Urinary bladder (tissue), 3 donors: ENCODE measurements at regions not wholly inside any gene's neighbourhood (a gene's known extent, or its start where the extent isn't known, plus 50 kb on each side); places are given as distances from the start of the nearest gene placed in this dataset.

Experiments used
- DNase-seq: peaks from one replicate; pipeline ENCODE4 v3.0.0-alpha.2; 2015; ENCODE audit errors: extremely low spot score
- H3K27ac ChIP-seq: one replicate; pipeline ENCODE4 v1.5.1; 2013; ENCODE audit warnings: low read depth, mild to moderate bottlenecking, moderate library complexity
- H3K36me3 ChIP-seq: one replicate; pipeline ENCODE4 v1.6.1; 2013; ENCODE audit warnings: mild to moderate bottlenecking, moderate library complexity; ENCODE audit not compliant: insufficient read depth
- H3K4me1 ChIP-seq: one replicate; pipeline ENCODE4 v1.6.1; 2013; ENCODE audit warnings: mild to moderate bottlenecking, moderate library complexity; ENCODE audit not compliant: insufficient read depth
- H3K4me3 ChIP-seq: one replicate; pipeline ENCODE4 v1.5.1; 2013; ENCODE audit warnings: low read depth, low read length
- WGBS: extraction: QIAGEN DNeasy Blood & Tissue Kit; methylation state at CpG from one replicate; pipeline ENCODE4 v1.1.7; 2013; 5-methylcytosine and 5-hydroxymethylcytosine counted together
- donor health status: healthy with polysubstance abuse.
- donor health status: healthy.

DNA sequence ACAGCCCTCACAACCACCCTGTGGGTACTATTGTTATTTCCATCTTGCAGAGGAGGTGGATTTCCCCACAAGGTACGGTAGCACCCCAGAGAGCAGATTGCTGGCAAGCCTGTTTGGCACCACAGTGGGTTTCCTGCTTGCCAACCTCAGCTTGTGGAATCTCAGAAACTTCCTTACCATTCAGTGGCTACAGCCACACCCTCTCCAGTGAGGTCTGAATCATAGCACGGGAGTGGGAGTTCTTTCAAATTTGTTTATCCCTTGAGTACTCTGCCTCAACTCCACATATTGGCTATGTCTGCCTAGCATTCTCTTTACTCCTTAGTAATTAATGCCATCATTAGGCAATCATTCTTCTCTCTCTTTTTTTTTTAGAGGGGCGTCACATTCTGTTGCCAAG is 162.1 kb downstream of the PTPRU start:
- no peak for DNase-seq
- H3K27ac ChIP-seq: no peak overlapping the region
- H3K4me3 ChIP-seq: no peak overlapping the region
- H3K36me3 ChIP-seq: no peaks in the 10 kb centered on the region
- no peaks in the 10 kb centered on the region for H3K4me1 ChIP-seq
- WGBS: 58% methylated on average over 3 of the region's 3 CpGs

DNA sequence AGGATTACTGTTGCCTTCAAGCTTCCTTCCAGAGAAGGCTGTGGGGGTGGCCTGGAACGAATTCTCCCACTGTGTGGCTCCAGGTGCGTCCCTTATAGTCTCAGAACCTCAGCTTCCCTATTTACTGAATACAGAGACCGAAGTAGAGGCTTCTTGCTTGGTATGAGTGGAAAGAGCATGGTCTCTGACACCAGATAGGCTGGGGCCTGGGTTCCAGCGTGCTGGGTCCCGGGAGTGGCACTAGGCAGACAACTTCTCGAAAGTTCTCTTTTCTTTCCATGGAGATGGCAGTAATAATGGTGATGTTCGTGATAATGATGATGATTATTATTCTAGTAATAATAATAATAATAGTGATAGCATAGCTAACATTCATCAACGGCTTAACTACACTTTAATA is 161.7 kb downstream of the PTPRU start:
- Histone ChIP-seq H3K36me3 (no peaks in the 10 kb centered on the region), H3K27ac (no peak overlapping the region), H3K4me1 (no peaks in the 10 kb centered on the region), H3K4me3 (no peak overlapping the region)
- DNase-seq: no peak
- 86% methylated on average over 8 of the region's 8 CpGs for WGBS

DNA sequence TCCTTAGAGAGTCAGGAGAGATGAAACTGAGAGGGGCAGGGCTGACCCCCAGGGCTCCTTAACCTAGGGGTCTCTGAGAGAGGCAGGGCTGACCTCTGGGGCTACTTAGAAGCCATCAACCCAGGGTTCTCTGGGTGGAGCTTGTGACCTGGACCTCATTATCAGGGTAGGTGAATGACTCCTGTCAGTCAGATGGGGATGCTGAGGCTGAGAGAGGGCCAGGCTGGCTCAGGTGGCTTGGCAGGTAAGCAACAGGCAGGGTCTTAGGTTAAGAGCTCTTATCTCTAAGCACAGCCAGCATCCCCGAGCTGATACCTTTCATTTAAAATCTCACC is 160.9 kb downstream of the PTPRU start:
- no peak for DNase-seq
- H3K36me3 ChIP-seq: no peaks in the 10 kb centered on the region
- H3K4me1 ChIP-seq: no peaks in the 10 kb centered on the region
- H3K27ac ChIP-seq: no peak overlapping the region
- H3K4me3 ChIP-seq: no peak overlapping the region
- WGBS: 41% methylated on average over 1 of the region's 1 CpG

DNA sequence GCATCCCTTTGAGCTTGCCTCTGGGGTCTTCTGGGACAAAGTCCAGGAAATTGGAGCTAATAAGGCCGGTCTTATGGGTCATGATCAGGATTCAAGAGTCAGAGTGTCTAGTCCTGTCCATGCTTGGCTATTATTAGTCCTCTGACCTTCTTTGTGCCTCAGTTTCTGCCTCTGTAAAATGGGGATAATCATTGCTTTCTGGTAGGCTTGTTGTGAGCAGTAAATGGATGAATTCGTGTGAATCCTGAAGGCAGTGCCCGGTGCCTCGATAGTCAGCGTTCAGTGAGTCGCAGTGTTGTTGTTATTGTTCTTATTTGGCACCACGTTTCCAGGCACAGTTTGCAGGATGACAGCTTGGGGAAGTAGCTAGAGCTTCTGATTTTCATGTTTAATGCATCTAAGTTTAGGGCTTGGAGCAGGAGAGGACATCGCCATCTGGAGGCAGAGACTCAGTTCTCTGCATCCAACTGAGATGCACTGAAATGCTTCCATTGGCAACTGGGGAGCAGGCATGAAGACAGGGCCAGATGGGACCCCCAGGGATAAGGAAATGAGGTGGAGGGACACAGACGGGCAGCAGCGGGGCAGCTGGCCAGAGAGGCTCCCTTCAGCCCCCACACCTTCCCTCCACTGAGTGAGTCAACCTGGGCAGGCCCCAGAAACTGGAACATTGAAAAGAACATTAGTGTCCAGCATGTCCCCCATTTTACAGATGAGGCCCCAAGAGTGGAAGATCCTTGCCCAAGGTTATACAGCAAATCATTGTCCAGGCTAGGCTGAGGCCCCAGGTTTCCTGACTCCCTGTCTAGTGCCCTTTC is 160.3 kb downstream of the PTPRU start:
- H3K4me3 ChIP-seq: no peak overlapping the region
- H3K36me3 ChIP-seq: no peaks in the 10 kb centered on the region
- no peak for DNase-seq
- H3K27ac ChIP-seq: no peak overlapping the region
- WGBS: 75% methylated on average over 10 of the region's 10 CpGs
- H3K4me1 ChIP-seq: no peaks in the 10 kb centered on the region

DNA sequence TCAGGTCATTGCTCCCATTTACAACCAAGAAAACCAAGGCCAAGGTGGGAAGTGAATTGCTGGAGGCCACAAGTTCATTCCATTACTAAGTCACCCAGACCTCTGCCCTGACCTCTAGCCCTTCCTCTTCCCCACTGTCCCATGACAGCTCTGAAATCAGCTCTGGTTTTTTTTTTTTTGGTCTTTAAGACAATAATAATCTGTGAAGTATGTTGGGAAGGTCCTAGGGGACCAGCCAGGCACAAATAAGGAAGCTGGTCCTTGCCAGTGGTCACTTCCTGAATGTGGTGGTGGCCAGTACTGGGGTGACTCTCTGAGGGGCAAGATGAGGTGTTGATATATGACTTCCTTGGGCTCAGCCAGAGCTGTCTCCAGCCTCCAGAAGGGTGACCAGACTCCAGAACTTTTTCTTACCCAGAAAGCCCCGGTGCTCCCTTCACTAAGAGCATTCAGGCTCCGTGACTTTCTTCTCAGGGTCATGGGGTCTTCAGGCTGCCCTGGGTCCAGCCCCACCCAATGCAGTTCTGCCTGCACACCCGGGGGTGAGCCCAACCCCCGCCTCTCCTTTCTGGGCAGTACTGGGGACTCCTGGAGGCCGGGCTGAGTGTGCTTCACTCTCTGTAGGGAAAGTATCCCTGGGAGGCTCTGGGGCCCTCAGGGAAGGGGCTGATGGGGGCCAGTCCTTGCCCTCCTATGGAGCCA is 159.6 kb downstream of the PTPRU start:
- no peaks in the 10 kb centered on the region for H3K4me1 ChIP-seq
- H3K36me3 ChIP-seq: no peaks in the 10 kb centered on the region
- H3K27ac ChIP-seq: no peak overlapping the region
- DNase-seq: no peak
- WGBS: 54% methylated on average over 5 of the region's 5 CpGs
- H3K4me3 ChIP-seq: no peak overlapping the region

DNA sequence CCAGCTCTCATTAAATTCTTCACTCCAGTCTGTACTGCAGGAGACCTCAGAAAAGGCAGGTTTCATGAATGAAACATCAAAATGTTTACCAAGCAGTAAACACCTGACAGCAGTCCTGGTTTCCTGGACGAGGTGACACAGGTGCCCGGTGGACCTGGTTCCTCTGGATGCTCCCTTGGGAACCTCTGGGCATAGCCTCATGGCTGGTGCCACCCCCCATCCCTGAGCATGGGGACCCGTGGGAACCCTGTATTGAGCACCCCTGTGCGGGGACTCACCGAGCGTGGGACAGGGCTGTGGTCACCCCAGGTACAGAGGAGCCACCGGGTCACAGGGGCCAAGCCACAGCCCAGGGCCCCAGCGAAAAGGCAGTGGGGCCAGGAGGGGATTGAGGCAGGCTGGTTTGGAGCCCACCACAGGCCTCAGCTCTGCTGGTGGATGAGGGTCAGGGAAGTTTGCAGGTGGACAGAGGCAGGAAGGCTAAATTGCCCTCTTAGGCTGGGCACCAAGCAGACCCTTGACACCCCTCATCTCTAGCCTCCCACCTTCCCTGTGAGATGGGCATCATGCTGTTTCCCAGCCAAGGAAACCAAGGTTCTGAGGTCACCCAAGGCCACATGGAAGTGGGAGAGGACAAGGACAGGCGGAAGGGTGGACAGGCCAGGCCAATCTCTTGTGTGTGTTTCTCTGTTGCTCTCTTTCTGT is 158.4 kb downstream of the PTPRU start:
- 81% methylated on average over 9 of the region's 9 CpGs for WGBS
- Histone ChIP-seq H3K4me3 (no peak overlapping the region), H3K4me1 (no peaks in the 10 kb centered on the region), H3K27ac (no peak overlapping the region), H3K36me3 (no peaks in the 10 kb centered on the region)
- no peak for DNase-seq

DNA sequence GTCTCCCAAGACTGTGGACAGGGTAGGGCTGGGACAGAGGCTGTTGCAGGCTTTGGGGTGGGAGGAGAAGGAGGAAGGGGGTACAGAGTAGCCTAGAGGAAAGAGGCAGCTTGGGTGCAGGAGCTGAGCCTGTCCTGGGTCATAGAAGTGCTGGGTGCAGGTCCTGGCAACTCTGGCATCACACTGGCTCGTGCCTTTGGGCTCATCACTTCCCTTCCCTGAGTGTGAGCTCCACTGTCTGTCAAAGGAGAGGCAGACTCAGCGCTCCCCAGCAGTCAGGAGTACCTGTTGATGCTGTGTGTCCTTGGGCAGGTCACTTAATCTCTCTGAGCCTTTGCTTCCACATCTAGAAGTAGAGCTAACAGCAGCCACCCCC is 157.1 kb downstream of the PTPRU start:
- WGBS: 67% methylated on average over 2 of the region's 2 CpGs
- DNase-seq: no peak
- Histone ChIP-seq H3K27ac (no peak overlapping the region), H3K4me1 (no peaks in the 10 kb centered on the region), H3K36me3 (no peaks in the 10 kb centered on the region), H3K4me3 (no peak overlapping the region)

DNA sequence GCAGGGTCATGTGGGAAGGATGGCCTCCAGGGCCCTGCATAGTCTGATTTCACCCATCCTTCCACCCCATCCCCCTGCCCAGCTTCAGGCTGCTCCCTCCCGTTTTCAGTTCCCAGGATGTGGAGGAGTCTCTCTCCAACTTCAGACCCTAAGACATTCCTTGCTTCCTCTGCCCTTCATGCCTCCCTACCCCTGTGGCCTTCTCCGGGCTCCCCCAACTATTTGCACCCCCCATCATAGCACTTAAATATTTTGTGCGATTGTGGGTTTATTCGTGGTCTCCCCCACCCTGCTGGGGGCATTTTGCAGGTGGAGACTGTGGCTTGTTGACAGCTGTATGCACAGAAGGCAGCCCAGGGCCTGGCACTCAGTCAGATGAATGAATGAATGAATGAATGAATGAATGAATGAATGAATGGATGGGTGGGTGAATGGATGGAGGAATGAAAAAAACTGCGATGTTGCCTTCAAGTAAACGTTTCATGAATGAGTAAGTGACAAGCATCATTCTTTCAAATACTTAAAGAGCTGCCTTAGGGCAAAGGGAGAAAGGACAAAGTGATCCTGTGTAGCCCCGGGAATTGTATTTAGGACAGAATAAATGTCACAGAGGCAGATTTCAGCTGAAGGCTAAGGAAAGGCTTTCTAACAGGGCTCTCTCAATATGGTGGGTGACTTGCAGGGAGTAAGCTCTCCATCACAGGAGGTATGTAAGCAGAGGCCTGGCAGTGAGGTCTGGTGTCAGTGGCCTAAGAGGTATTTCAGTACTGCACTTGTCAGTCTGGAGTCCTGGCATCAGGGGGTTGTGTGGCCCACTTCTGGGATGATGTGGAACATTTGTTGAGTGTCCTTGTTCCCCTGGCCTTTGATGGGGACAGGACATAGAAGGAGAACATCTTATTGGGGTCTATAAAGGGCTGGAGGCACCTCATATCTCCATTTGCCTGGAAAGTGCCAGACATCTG is 156.4 kb downstream of the PTPRU start:
- WGBS: 62% methylated on average over 7 of the region's 7 CpGs
- no peak overlapping the region for H3K4me3 ChIP-seq

DNA sequence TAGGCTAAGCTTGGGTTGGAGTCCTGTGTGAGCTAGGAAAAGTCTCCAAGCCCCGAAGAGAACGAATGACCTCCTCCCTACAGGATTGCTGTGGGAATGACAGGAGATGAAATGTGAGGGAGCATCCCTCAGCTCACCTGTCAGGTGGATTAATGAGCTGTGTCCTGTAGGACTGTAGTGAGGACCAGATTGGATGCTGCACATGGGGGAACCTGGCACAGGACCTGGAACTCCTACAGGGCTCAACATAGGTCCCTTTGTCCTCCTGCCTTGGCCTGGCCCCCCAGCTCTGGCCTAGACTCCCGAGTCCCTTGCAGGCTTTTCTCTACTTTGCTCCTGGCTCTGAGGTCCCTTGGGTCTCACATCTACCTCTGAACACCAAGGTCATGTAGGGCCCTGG is 155.7 kb downstream of the PTPRU start:
- Histone ChIP-seq H3K4me1 (no peaks in the 10 kb centered on the region), H3K27ac (no peak overlapping the region), H3K36me3 (no peaks in the 10 kb centered on the region), H3K4me3 (no peak overlapping the region)
- WGBS: 53% methylated on average over 3 of the region's 3 CpGs
- DNase-seq: no peak

More for the DNA sequence above, 156.4 kb downstream of the PTPRU start:
- no peaks in the 10 kb centered on the region for H3K4me1 ChIP-seq
- H3K27ac ChIP-seq: no peak overlapping the region
- no peak for DNase-seq
- H3K36me3 ChIP-seq: no peaks in the 10 kb centered on the region

DNA sequence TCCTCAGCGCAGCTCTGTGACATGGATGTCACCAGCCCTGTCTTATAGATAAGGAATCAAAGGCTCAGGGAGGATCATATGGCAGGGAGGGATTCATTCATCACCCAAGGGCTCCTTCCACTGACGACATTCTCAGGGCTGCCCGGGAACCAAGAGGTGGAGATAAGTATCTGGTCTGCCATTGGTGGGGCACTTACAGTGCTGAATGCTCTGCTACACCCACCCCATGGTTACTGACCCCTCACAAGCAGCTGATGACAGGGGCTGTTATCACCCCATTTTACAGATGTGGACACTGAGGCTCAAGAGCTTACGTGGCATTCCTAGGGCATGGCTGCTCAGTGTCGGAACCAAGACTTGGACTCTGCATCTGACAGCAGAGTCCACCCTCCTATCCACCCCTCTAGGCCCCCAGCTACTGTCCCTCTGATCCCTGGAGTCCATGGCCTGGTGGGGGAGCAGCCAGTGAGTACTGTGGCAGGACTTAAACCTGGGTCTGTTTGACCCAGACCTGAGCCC is 155.1 kb downstream of the PTPRU start:
- no peaks in the 10 kb centered on the region for H3K4me1 ChIP-seq
- no peaks in the 10 kb centered on the region for H3K36me3 ChIP-seq
- 41% methylated on average over 5 of the region's 5 CpGs for WGBS
- no peak overlapping the region for H3K27ac ChIP-seq
- H3K4me3 ChIP-seq: no peak overlapping the region
- DNase-seq: no peak

DNA sequence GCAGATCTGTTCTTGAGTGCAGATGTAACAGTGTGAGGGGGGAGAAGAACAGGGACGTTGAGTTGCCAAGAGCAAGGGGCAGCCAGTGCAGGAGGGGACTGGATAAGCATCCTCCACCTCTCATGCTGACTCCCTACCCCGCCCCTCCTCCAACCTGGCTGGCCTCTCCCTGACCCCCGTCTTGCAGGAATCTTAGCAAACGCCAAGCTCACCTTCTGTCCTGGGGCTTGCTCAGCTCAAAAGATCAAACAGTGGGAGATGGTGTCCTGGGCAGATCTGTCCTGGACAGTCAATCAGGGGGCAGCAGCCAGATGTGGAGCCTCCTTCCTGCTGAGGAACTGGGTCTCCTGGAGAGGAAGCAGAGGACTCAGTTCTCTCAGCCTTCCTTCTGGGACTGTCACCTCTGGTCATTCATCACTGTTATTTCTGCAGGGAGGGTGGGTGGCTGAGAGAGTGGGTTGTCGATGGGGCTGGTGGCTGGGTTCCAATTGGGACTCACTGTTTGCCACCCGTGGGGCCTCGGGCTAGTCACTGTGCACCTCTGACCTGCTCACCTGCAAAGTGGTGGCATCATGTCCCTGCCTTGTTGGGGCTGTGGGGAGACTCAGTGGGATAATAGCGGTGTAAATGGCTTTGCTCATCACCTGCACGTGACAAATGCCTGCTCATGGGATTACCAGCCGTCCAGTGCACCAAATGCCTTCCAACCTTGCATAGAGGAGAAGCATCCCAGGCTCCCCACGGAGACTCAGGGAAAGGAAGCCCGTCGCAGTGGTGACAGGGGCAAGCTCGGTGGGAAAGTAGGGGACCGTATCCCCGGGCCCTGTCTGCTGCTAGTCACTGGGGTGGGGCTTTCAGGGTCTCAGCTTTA is 154.4 kb downstream of the PTPRU start:
- Histone ChIP-seq H3K27ac (no peak overlapping the region), H3K36me3 (no peaks in the 10 kb centered on the region), H3K4me3 (no peak overlapping the region), H3K4me1 (no peaks in the 10 kb centered on the region)
- no peak for DNase-seq
- 38% methylated on average over 16 of the region's 16 CpGs for WGBS

DNA sequence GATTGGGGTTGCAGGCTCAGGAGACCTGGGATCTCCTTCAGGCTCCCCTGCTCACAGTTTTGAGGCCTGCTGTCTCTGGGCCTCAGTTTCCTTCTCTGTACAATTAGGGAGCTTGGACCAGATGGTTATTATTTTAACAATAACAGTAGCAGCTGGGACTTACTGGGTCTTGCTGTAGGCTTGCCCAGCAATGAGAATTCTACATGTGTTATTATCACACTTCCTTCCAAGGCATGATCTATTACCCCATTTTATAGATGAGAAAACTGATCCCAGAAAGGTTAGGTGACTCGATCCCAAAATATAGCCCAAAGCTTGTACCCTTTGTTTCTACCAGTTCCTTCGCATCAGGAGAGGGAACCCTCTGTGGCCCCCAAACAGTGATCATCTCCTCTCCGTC is 153.8 kb downstream of the PTPRU start:
- WGBS: 73% methylated on average over 3 of the region's 3 CpGs
- Histone ChIP-seq H3K4me1 (no peaks in the 10 kb centered on the region), H3K27ac (no peak overlapping the region), H3K4me3 (no peak overlapping the region), H3K36me3 (no peaks in the 10 kb centered on the region)
- no peak for DNase-seq
